ENCODE measurements at regions not wholly inside any gene's neighbourhood (a gene's known extent, or its start where the extent isn't known, plus 50 kb on each side); places are given as distances from the start of the nearest gene placed in this dataset.

DNA sequence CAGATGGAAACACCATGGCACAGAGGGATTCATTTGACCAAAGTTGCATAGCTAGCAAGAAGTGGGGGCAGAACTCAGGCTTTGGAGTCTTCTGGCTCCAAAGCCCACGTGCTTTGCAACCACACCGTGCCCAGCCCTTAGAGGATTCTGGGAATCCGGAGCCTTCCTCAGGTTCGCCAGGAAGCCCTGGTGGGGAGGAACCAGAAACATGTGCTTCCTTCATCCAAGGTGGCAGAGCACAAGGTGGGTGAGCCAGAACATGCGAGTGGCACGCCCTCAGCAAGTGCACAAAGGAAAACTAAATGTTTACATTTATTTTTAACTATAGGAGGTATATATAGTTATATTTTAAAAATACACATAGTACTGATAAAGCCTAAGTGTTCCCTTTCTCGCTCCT is 151.9 kb upstream of the NECTIN1 start:
- no peak overlapping the region for H4K91ac ChIP-seq (ENCODE audit: insufficient read length, low read depth, low read length)
- H3K9ac ChIP-seq (ENCODE audit: extremely low read depth, insufficient read length, low read length) = no peak overlapping the region
- no peak overlapping the region for H2BK120ac ChIP-seq (ENCODE audit: low read depth, low read length, poor library complexity, severe bottlenecking)
- H3K23ac ChIP-seq (ENCODE audit: insufficient read length, low read depth, low read length) = no peak overlapping the region
- H2AK5ac ChIP-seq (ENCODE audit: insufficient read length, low read length) = no peak overlapping the region
- Mint-ChIP-seq H3K9me3 (no peaks in the 10 kb centered on the region), H3K4me3 (no peak overlapping the region), H3K27ac (no peak overlapping the region), H3K27me3 (ENCODE audit: low read depth) (peaks cover 6% of the 10 kb centered on the region), H3K4me1 (peaks cover 21 to 28% of the 10 kb centered on the region in 2 experiments), H3K36me3 (ENCODE audit: insufficient read depth in 1 of 3, low read depth in 3 of 3) (no peaks in the 10 kb centered on the region)
- H3K27ac ChIP-seq (ENCODE audit: insufficient read length, low read depth, low read length) = no peak overlapping the region
- no peak overlapping the region for H3K14ac ChIP-seq (ENCODE audit: insufficient read depth, low read length)
- no peak overlapping the region for H3K4ac ChIP-seq (ENCODE audit: low read depth, low read length)
- no peaks in the 10 kb centered on the region for H3K9me3 ChIP-seq (ENCODE audit: control insufficient read depth, low read depth, low read length)
- no peak overlapping the region for H2BK15ac ChIP-seq (ENCODE audit: low read depth, low read length)
- H3K4me1 ChIP-seq (ENCODE audit: insufficient read depth, low read length) = no peaks in the 10 kb centered on the region
- no peaks in the 10 kb centered on the region for H3K79me1 ChIP-seq (ENCODE audit: insufficient read depth, low read depth, low read length, poor library complexity, severe bottlenecking)
- no peak overlapping the region for H2BK5ac ChIP-seq (ENCODE audit: insufficient read length, low read length)
- H3K23me2 ChIP-seq (ENCODE audit: insufficient read length, low read depth, low read length, poor library complexity, severe bottlenecking) = no peaks in the 10 kb centered on the region
- H4K20me1 ChIP-seq (ENCODE audit: control insufficient read depth, insufficient read depth, insufficient read length) = no peaks in the 10 kb centered on the region
- no peak overlapping the region for H3K18ac ChIP-seq (ENCODE audit: insufficient read length, low read depth, low read length)
- no peak overlapping the region for H4K8ac ChIP-seq (replicated peaks; ENCODE audit: insufficient read length, low read depth, low read length)
- no peak overlapping the region for H2BK20ac ChIP-seq (ENCODE audit: low read depth, low read length, poor library complexity, severe bottlenecking)
- no peak overlapping the region for H4K5ac ChIP-seq (ENCODE audit: insufficient read length, low read depth, low read length)
- H3K56ac ChIP-seq (ENCODE audit: insufficient read length, low read depth, low read length) = no peak overlapping the region
- H2AFZ ChIP-seq (ENCODE audit: low read length) = no peak overlapping the region
- no peak for DNase-seq
- no peak overlapping the region for H3K4me2 ChIP-seq (ENCODE audit: insufficient read depth, insufficient read length, low read length)
- no peaks in the 10 kb centered on the region for H3K79me2 ChIP-seq (ENCODE audit: insufficient read depth, low read length)
- no peak overlapping the region for H3T11ph ChIP-seq (ENCODE audit: low read length)
- WGBS (ENCODE audit: extremely low coverage, insufficient read length, low lambda C conversion rate) = no CpG with 5 or more reads among the region's 7 CpGs
- no peak overlapping the region for H2BK12ac ChIP-seq (ENCODE audit: insufficient read length, low read depth, low read length)
- TF ChIP-seq, protein P1, sequence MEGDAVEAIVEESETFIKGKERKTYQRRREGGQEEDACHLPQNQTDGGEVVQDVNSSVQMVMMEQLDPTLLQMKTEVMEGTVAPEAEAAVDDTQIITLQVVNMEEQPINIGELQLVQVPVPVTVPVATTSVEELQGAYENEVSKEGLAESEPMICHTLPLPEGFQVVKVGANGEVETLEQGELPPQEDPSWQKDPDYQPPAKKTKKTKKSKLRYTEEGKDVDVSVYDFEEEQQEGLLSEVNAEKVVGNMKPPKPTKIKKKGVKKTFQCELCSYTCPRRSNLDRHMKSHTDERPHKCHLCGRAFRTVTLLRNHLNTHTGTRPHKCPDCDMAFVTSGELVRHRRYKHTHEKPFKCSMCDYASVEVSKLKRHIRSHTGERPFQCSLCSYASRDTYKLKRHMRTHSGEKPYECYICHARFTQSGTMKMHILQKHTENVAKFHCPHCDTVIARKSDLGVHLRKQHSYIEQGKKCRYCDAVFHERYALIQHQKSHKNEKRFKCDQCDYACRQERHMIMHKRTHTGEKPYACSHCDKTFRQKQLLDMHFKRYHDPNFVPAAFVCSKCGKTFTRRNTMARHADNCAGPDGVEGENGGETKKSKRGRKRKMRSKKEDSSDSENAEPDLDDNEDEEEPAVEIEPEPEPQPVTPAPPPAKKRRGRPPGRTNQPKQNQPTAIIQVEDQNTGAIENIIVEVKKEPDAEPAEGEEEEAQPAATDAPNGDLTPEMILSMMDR (conservative IDR thresholded peaks at IDR 0.05) = no peak
- no peaks in the 10 kb centered on the region for H3K27me3 ChIP-seq (ENCODE audit: insufficient read depth, low read length)
